H1 (cell line): ENCODE measurements at regions not wholly inside any gene's neighbourhood (a gene's known extent, or its start where the extent isn't known, plus 50 kb on each side); places are given as distances from the start of the nearest gene placed in this dataset.

Experiments used
- CTCF ChIA-PET: fragments of 300-600 bp; sonication (Branson Sonifier 250); formaldehyde crosslinking; loops from one replicate; lab custom pipeline; 2021; ENCODE audit not compliant: partially characterized antibody; lab: Charles Lee
- POLR2A ChIA-PET: fragments of 300-600 bp; sonication (Branson Sonifier 250); formaldehyde crosslinking; loops from one replicate; lab custom pipeline; 2021; ENCODE audit warnings: inconsistent platforms; ENCODE audit not compliant: partially characterized antibody; lab: Charles Lee
- DNase-seq, 2 experiments: peaks; one replicate each; pipeline versions ENCODE4 v3.0.0 to v3.0.0-alpha.2; 2010 to 2022; ENCODE audit warnings: low spot score in 2 of 2, low read depth in 1 of 2, mixed read lengths in 1 of 2
- FAIRE-seq: peaks from 2 replicates; lab custom pipeline; 2011; peaks lifted over from hg19 to GRCh38; lab: Jason Lieb, UNC
- H2AFZ ChIP-seq: 2 replicates; pipeline ENCODE4 v1.8.1; 2012; ENCODE audit warnings: low read length, inconsistent platforms
- H2AK5ac ChIP-seq: 2 replicates; pipeline ENCODE4 v1.6.1; 2013; ENCODE audit warnings: low read depth, low read length
- H2BK120ac ChIP-seq: replicated peaks from 2 replicates; pipeline ENCODE3; 2013; ENCODE audit warnings: low read depth, low read length, inconsistent platforms
- H2BK12ac ChIP-seq: 2 replicates; pipeline ENCODE4 v1.6.1; 2013; ENCODE audit warnings: low read depth, low read length
- H2BK15ac ChIP-seq: 2 replicates; pipeline ENCODE4 v1.6.1; 2013; ENCODE audit warnings: low read length
- H2BK20ac ChIP-seq: 2 replicates; pipeline ENCODE4 v1.6.1; 2013; ENCODE audit warnings: low read length
- H2BK5ac ChIP-seq: 2 replicates; pipeline ENCODE4 v1.6.1; 2013; ENCODE audit warnings: low read depth, low read length
- H3K14ac ChIP-seq: 2 replicates; pipeline ENCODE4 v1.6.1; 2013; ENCODE audit warnings: inconsistent platforms; ENCODE audit not compliant: insufficient read length
- H3K18ac ChIP-seq: 2 replicates; pipeline ENCODE4 v1.6.1; 2013; ENCODE audit warnings: low read length; ENCODE audit errors: extremely low read depth
- H3K23ac ChIP-seq: 2 replicates; pipeline ENCODE4 v1.6.1; 2013; ENCODE audit warnings: inconsistent platforms; ENCODE audit not compliant: insufficient read length
- H3K23me2 ChIP-seq: 2 replicates; pipeline ENCODE4 v1.6.1; 2013; ENCODE audit warnings: low read depth, low read length
- H3K27ac ChIP-seq: 2 replicates; pipeline ENCODE4 v1.6.1; 2011; ENCODE audit warnings: low read depth, low read length, inconsistent platforms
- H3K27me3 ChIP-seq, 4 experiments: replicated peaks in 1 of 4; 1 replicate in 1 of 4; 2 replicates in 3 of 4; pipeline versions ENCODE4 v1.6.1 to v1.8.1; 2011 to 2013; ENCODE audit warnings: low read length in 3 of 4, mild to moderate bottlenecking in 3 of 4, inconsistent platforms in 2 of 4, mixed read lengths in 2 of 4, moderate library complexity in 1 of 4; ENCODE audit not compliant: control insufficient read depth in 3 of 4, insufficient read depth in 3 of 4; ENCODE audit errors: extremely low read depth in 1 of 4
- H3K36me3 ChIP-seq, 4 experiments: 2 replicates each; pipeline versions ENCODE4 v1.6.1 to v1.8.1; 2011 to 2013; ENCODE audit warnings: mild to moderate bottlenecking in 4 of 4, low read length in 3 of 4, moderate library complexity in 2 of 4, control low read depth in 1 of 4, inconsistent platforms in 1 of 4; ENCODE audit not compliant: insufficient read depth in 4 of 4, control insufficient read depth in 2 of 4
- H3K4ac ChIP-seq: replicated peaks from 2 replicates; pipeline ENCODE3; 2013; ENCODE audit warnings: low read length, low read depth, mixed read lengths, inconsistent platforms; ENCODE audit not compliant: insufficient read length
- H3K4me1 ChIP-seq, 4 experiments: replicated peaks in 1 of 4; 1 replicate in 1 of 4; 2 replicates in 3 of 4; pipeline versions ENCODE4 v1.6.1 to v1.8.1; 2011 to 2013; ENCODE audit warnings: low read length in 3 of 4, inconsistent platforms in 2 of 4, mixed read lengths in 1 of 4; ENCODE audit not compliant: insufficient read depth in 4 of 4, control insufficient read depth in 3 of 4
- H3K4me2 ChIP-seq, 2 experiments: 2 replicates each; pipeline versions ENCODE4 v1.6.1 to v1.8.1; 2011 to 2013; ENCODE audit warnings: low read depth in 2 of 2, low read length in 2 of 2, control low read depth in 1 of 2, inconsistent platforms in 1 of 2, mild to moderate bottlenecking in 1 of 2; ENCODE audit not compliant: insufficient read depth in 1 of 2
- H3K4me3 ChIP-seq, 4 experiments: fragments of 200-600, 300-600 bp in 1 of 4; sonication (generic), shearing (Covaris generic), sonication (Bioruptor Twin) in 1 of 4; 2 replicates each; pipeline versions ENCODE4 v1.5.1 to v1.8.1; 2011 to 2016; ENCODE audit warnings: low read length in 4 of 4, low read depth in 3 of 4, control low read depth in 2 of 4, inconsistent platforms in 2 of 4, mild to moderate bottlenecking in 2 of 4, mixed read lengths in 1 of 4, moderate library complexity in 1 of 4; ENCODE audit not compliant: insufficient read depth in 2 of 4; ENCODE audit errors: extremely low read depth in 1 of 4
- H3K56ac ChIP-seq: replicated peaks from 2 replicates; pipeline ENCODE3; 2013; ENCODE audit warnings: low read depth, mild to moderate bottlenecking, mixed read lengths, low read length, inconsistent platforms; ENCODE audit not compliant: insufficient read length
- H3K79me1 ChIP-seq: 2 replicates; pipeline ENCODE4 v1.6.1; 2013; ENCODE audit warnings: low read depth, low read length, control low read depth
- H3K79me2 ChIP-seq, 2 experiments: 2 replicates each; pipeline versions ENCODE4 v1.6.1 to v1.8.1; 2012 to 2013; ENCODE audit warnings: low read length in 2 of 2, mild to moderate bottlenecking in 2 of 2, inconsistent platforms in 1 of 2; ENCODE audit not compliant: insufficient read depth in 2 of 2, control insufficient read depth in 1 of 2
- H3K9ac ChIP-seq, 4 experiments: replicated peaks in 1 of 4; 1 replicate in 1 of 4; 2 replicates in 3 of 4; pipeline versions ENCODE4 v1.6.1 to v1.8.1; 2011 to 2013; ENCODE audit warnings: low read depth in 3 of 4, low read length in 3 of 4, control low read depth in 2 of 4, mild to moderate bottlenecking in 2 of 4, moderate library complexity in 2 of 4, inconsistent platforms in 1 of 4; ENCODE audit errors: extremely low read depth in 1 of 4
- H3K9me3 ChIP-seq, 2 experiments: 2 replicates each; pipeline versions ENCODE4 v1.6.1 to v1.8.1; 2012 to 2013; ENCODE audit warnings: mild to moderate bottlenecking in 2 of 2, moderate library complexity in 2 of 2, control low read depth in 1 of 2, inconsistent platforms in 1 of 2, low read depth in 1 of 2, low read length in 1 of 2, mixed read lengths in 1 of 2; ENCODE audit not compliant: insufficient read depth in 2 of 2
- H4K20me1 ChIP-seq, 2 experiments: replicated peaks in 1 of 2; 2 replicates each; pipeline versions ENCODE3 to v1.8.1; 2011 to 2013; ENCODE audit warnings: inconsistent platforms in 2 of 2, low read length in 2 of 2, mild to moderate bottlenecking in 1 of 2; ENCODE audit not compliant: insufficient read depth in 2 of 2, control insufficient read depth in 1 of 2
- H4K5ac ChIP-seq: 2 replicates; pipeline ENCODE4 v1.6.1; 2013; ENCODE audit warnings: low read length, low read depth, mixed read lengths, inconsistent platforms; ENCODE audit not compliant: insufficient read length
- H4K8ac ChIP-seq: 2 replicates; pipeline ENCODE4 v1.8.0; 2013; ENCODE audit warnings: mild to moderate bottlenecking, moderate library complexity, low read length, inconsistent platforms; ENCODE audit not compliant: insufficient read depth; ENCODE audit errors: extremely low read depth
- H4K91ac ChIP-seq: replicated peaks from 2 replicates; pipeline ENCODE3; 2013; ENCODE audit warnings: low read length, mixed read lengths, inconsistent platforms; ENCODE audit not compliant: insufficient read length
- CREB1 ChIP-seq: IDR thresholded peaks from 2 replicates; pipeline ENCODE4 v1.6.1; 2012; ENCODE audit warnings: inconsistent platforms
- EGR1 ChIP-seq: IDR thresholded peaks from 2 replicates; pipeline ENCODE4 v1.6.1; 2011; ENCODE audit warnings: low read depth, low read length, borderline replicate concordance
- HDAC2 ChIP-seq, 2 experiments: fragments of 300-600 bp in 1 of 2; sonication (generic) in 1 of 2; IDR thresholded peaks; 2 replicates each; pipeline ENCODE4 v1.6.1; 2011 to 2012; ENCODE audit warnings: low read depth in 2 of 2, low read length in 2 of 2, mild to moderate bottlenecking in 2 of 2, moderate library complexity in 2 of 2, borderline replicate concordance in 1 of 2, inconsistent platforms in 1 of 2
- KDM5A ChIP-seq: fragments of 200-600 bp; IDR thresholded peaks from 2 replicates; pipeline ENCODE4 v1.7.1; 2012; ENCODE audit warnings: mild to moderate bottlenecking, low read length, inconsistent platforms, mixed read lengths
- NANOG ChIP-seq: IDR thresholded peaks from 2 replicates; pipeline ENCODE4 v1.6.1; 2011; ENCODE audit warnings: low read length, low read depth, mild to moderate bottlenecking, inconsistent platforms; ENCODE audit not compliant: insufficient read depth, poor library complexity, severe bottlenecking
- SIN3A ChIP-seq, 2 experiments: IDR thresholded peaks in 1 of 2; conservative IDR thresholded peaks in 1 of 2; 2 replicates each; pipeline ENCODE4 v1.6.1; 2011 to 2012; ENCODE audit warnings: low read length in 2 of 2, improper control_type of control experiment in 1 of 2, low read depth in 1 of 2, mild to moderate bottlenecking in 1 of 2
- ZNF274 ChIP-seq: IDR thresholded peaks from 2 replicates; pipeline ENCODE4 v1.7.0; 2012; ENCODE audit warnings: low read length, borderline replicate concordance; ENCODE audit errors: extremely low read depth
- WGBS, 2 experiments: shearing (Covaris generic) in 1 of 2; methylation state at CpG; one replicate each; pipeline versions ENCODE4 v1.1.6 to v1.1.7; 2013 to 2015; ENCODE audit warnings: low lambda C conversion rate in 2 of 2, mixed read lengths in 2 of 2, inconsistent platforms in 1 of 2, low coverage in 1 of 2, missing lambda C conversion rate in 1 of 2; ENCODE audit not compliant: insufficient replicate concordance in 2 of 2, insufficient coverage in 1 of 2, insufficient read length in 1 of 2; ENCODE audit errors: extremely low coverage in 1 of 2, missing lambda C conversion rate in 1 of 2; 5-methylcytosine and 5-hydroxymethylcytosine counted together

- peaks cover 0 to 13% (median 7%) of the 10 kb centered on the region in 4 experiments; a peak in 6 of 7 replicates for H3K4me1 ChIP-seq
- H4K5ac ChIP-seq, result no peak overlapping the region
- H2BK15ac ChIP-seq, result peak overlapping the region; percentile 12; the same call in 1 of the 2 replicates
- no peak overlapping the region for H3K4me3 ChIP-seq
- H3K23ac ChIP-seq, result no peak overlapping the region
- no peak overlapping the region for H3K56ac ChIP-seq
- FAIRE-seq (no peak), DNase-seq (no peak)
- no peak overlapping the region for H3K18ac ChIP-seq
- no peak overlapping the region; the same call in 1 of the 2 replicates for H2BK12ac ChIP-seq
- H4K91ac ChIP-seq, result no peak overlapping the region
- no peak overlapping the region for H4K8ac ChIP-seq
- no peak overlapping the region for H3K4ac ChIP-seq
- H2BK5ac ChIP-seq, result no peak overlapping the region
- CTCF ChIA-PET, result interaction anchor here (0.6 to 4.0 kb wide), 8 partner anchors 15 to 732 kb away, joined by 3 to 27 read pairs (median 6); no protein-coding TSS in a partner anchor
- no peak overlapping the region for H3K4me2 ChIP-seq
- H3K9me3 ChIP-seq, result no peaks in the 10 kb centered on the region
- no peak overlapping the region for H2BK120ac ChIP-seq
- H3K27me3 ChIP-seq, result no peaks in the 10 kb centered on the region; a peak in 1 of 7 replicates
- H3K14ac ChIP-seq, result no peak overlapping the region
- no peak for TF ChIP-seq KDM5A
- no peak for TF ChIP-seq EGR1
- no peak for TF ChIP-seq NANOG
- TF ChIP-seq SIN3A (conservative IDR thresholded peaks at IDR 0.05 in 1 of 2, IDR thresholded peaks at IDR 0.05 in 1 of 2; ENCODE audit: low read depth in 1 of 2, low read length in 2 of 2), result no peak
- no peak for TF ChIP-seq CREB1
- no peak for TF ChIP-seq ZNF274
- no peak for TF ChIP-seq HDAC2 (IDR thresholded peaks at IDR 0.05; ENCODE audit: borderline replicate concordance in 1 of 2, low read depth in 2 of 2, low read length in 2 of 2)
- WGBS, 2 experiments, result 86% methylated on average over 11 of the region's 11 CpGs; no CpG with 5 or more reads in 1 of the 2 experiments
- H3K79me1 ChIP-seq, result no peaks in the 10 kb centered on the region
- POLR2A ChIA-PET, result no interaction called here
- H3K27ac ChIP-seq, result no peak overlapping the region
- no peak overlapping the region for H2AK5ac ChIP-seq
- no peak overlapping the region for H2AFZ ChIP-seq
- H3K23me2 ChIP-seq, result peaks cover 7% of the 10 kb centered on the region; the same call in 1 of the 2 replicates
- no peak overlapping the region for H2BK20ac ChIP-seq
- H4K20me1 ChIP-seq, result no peaks in the 10 kb centered on the region
- H3K79me2 ChIP-seq, result no peaks in the 10 kb centered on the region
- H3K36me3 ChIP-seq, result no peaks in the 10 kb centered on the region
- no peak overlapping the region for H3K9ac ChIP-seq
Measured at GRCh38 chr10:5581670-5582566, 57.2 kb downstream of the CALML3 start.
